Right lung (tissue), 2 donors: ENCODE measurements at regions not wholly inside any gene's neighbourhood (a gene's known extent, or its start where the extent isn't known, plus 50 kb on each side); places are given as distances from the start of the nearest gene placed in this dataset.
A peak's percentile ranks its signal among the peaks of the same experiment; 100 is the strongest.
"Not testable (repeated sequence)": the region's sequence is repeated elsewhere in the genome, so short reads cannot be mapped to it uniquely, and the experiment has no call there.

ENCODE experiments used
- DNase-seq, 2 donors: peaks; one replicate each; pipeline ENCODE4 v3.0.0-alpha.2; 2013

GRCh38 chr15:23750179-23750578 is 63.1 kb upstream of the NDN start:
- DNase-seq, result no peak

GRCh38 chr15:23750776-23751175 is 63.7 kb upstream of the NDN start:
- DNase-seq, result peak in 1 of 2 donors; percentile 2

GRCh38 chr15:23753248-23753647 is 66.1 kb upstream of the NDN start:
- no peak for DNase-seq

- DNase-seq, result peak; percentile 38 to 53
These were observed 71.8 kb upstream of the NDN start for GRCh38 chr15:23758891-23759290.

- no peak for DNase-seq
These were observed 72.9 kb upstream of the NDN start for GRCh38 chr15:23760024-23760423.

- no peak for DNase-seq
These were observed 74.3 kb upstream of the NDN start for GRCh38 chr15:23761386-23761785.

- no peak for DNase-seq
These were observed 74.9 kb upstream of the NDN start for GRCh38 chr15:23762026-23762425.

- no peak for DNase-seq
These were observed 75.9 kb upstream of the NDN start for GRCh38 chr15:23763021-23763420.

- DNase-seq, result no peak
These were observed 77.2 kb upstream of the NDN start for GRCh38 chr15:23764306-23764705.

GRCh38 chr15:23764716-23765115 is 77.6 kb upstream of the NDN start:
- DNase-seq, result no peak

- DNase-seq, result not testable (repeated sequence)
These were observed 79.7 kb upstream of the NDN start for GRCh38 chr15:23766779-23767178.

- DNase-seq, result no peak
These were observed 86.0 kb upstream of the NDN start for GRCh38 chr15:23773093-23773492.

- DNase-seq, result no peak
These were observed 100.4 kb upstream of the NDN start for GRCh38 chr15:23787346-23788105.

GRCh38 chr15:23793191-23793680 is 106.1 kb upstream of the NDN start:
- DNase-seq, result no peak

GRCh38 chr15:23797747-23798446 is 110.8 kb upstream of the NDN start:
- peak in 1 of 2 donors; percentile 6 for DNase-seq

GRCh38 chr15:23801881-23802280 is 114.8 kb upstream of the NDN start:
- no peak for DNase-seq

GRCh38 chr15:23802896-23803435 is 115.9 kb upstream of the NDN start:
- DNase-seq, result not testable (repeated sequence)

- DNase-seq, result no peak
These were observed 119.9 kb upstream of the NDN start for GRCh38 chr15:23806980-23807379.

GRCh38 chr15:23823508-23823907 is 136.4 kb upstream of the NDN start:
- no peak for DNase-seq

- no peak for DNase-seq
These were observed 141.7 kb upstream of the NDN start for GRCh38 chr15:23828786-23829185.

GRCh38 chr15:23835953-23836352 is 148.8 kb upstream of the NDN start:
- DNase-seq, result no peak

GRCh38 chr15:23839893-23840474 is 152.9 kb upstream of the NDN start:
- DNase-seq, result no peak

- DNase-seq, result no peak
These were observed 159.1 kb upstream of the NDN start for GRCh38 chr15:23846218-23846617.
